ENCODE measurements at regions not wholly inside any gene's neighbourhood (a gene's known extent, or its start where the extent isn't known, plus 50 kb on each side); places are given as distances from the start of the nearest gene placed in this dataset.

GRCh38 chr18:22302144-22302543, 115.6 kb downstream of the CTAGE1 start:
- POLR2A ChIA-PET = no interaction called here
- H3K36me3 ChIP-seq (replicated peaks in 1 of 2; ENCODE audit: control insufficient read depth in 1 of 2, insufficient read depth in 2 of 2, low read length in 1 of 2) = no peaks in the 10 kb centered on the region
- CTCF ChIA-PET = no interaction called here
- no peak overlapping the region for H3K4me3 ChIP-seq (ENCODE audit: low read depth in 2 of 2, low read length in 1 of 2)
- 7% methylated on average over 6 of the region's 6 CpGs for WGBS (ENCODE audit: low lambda C conversion rate)
- H3K79me2 ChIP-seq (ENCODE audit: insufficient read depth) = no peaks in the 10 kb centered on the region
- H3K4me1 ChIP-seq (ENCODE audit: control insufficient read depth in 1 of 2, insufficient read depth in 2 of 2, low read depth in 1 of 2, low read length in 1 of 2) = no peaks in the 10 kb centered on the region
- no peak for DNase-seq
- H3K27me3 ChIP-seq (ENCODE audit: insufficient read depth) = peaks cover 49% of the 10 kb centered on the region
- H3K27ac ChIP-seq (ENCODE audit: low read depth in 2 of 2, low read length in 1 of 2) = no peak overlapping the region
- H3K9ac ChIP-seq = no peak overlapping the region
- no peaks in the 10 kb centered on the region for H3K9me3 ChIP-seq
- TF ChIP-seq EZH2phosphoT487 (IDR thresholded peaks at IDR 0.05; ENCODE audit: borderline replicate concordance, low read depth) (no peak), YY1 (IDR thresholded peaks at IDR 0.05; ENCODE audit: low read depth) (no peak), REST (IDR thresholded peaks at IDR 0.05; ENCODE audit: low read depth, low read length) (no peak), POLR2AphosphoS5 (IDR thresholded peaks at IDR 0.05; ENCODE audit: low read depth, low read length) (no peak), ZBTB33 (IDR thresholded peaks at IDR 0.05; ENCODE audit: borderline replicate concordance, low read depth) (no peak), FOXJ3 (CRISPR knock-in tag; IDR thresholded peaks at IDR 0.05) (no peak), MEF2A (IDR thresholded peaks at IDR 0.05; ENCODE audit: borderline replicate concordance, low read depth) (no peak)
- no peaks in the 10 kb centered on the region for H3K9me2 ChIP-seq
- no peak overlapping the region for H3K4me2 ChIP-seq
- no peaks in the 10 kb centered on the region for H4K20me1 ChIP-seq (ENCODE audit: insufficient read depth)
- no peaks in the 10 kb centered on the region for H3F3A ChIP-seq (replicated peaks; ENCODE audit: insufficient read depth)
- H2AFZ ChIP-seq (ENCODE audit: low read depth) = no peak overlapping the region

GRCh38 chr18:22300665-22301636, 116.8 kb downstream of the CTAGE1 start:
- Histone ChIP-seq H3K4me2 (no peak overlapping the region), H2AFZ (ENCODE audit: low read depth) (no peak overlapping the region), H3K4me3 (ENCODE audit: low read depth in 2 of 2, low read length in 1 of 2) (no peak overlapping the region), H4K20me1 (ENCODE audit: insufficient read depth) (no peaks in the 10 kb centered on the region), H3F3A (replicated peaks; ENCODE audit: insufficient read depth) (no peaks in the 10 kb centered on the region), H3K27ac (ENCODE audit: low read depth in 2 of 2, low read length in 1 of 2) (no peak overlapping the region), H3K27me3 (ENCODE audit: insufficient read depth) (peaks cover 49% of the 10 kb centered on the region), H3K79me2 (ENCODE audit: insufficient read depth) (no peaks in the 10 kb centered on the region), H3K4me1 (ENCODE audit: control insufficient read depth in 1 of 2, insufficient read depth in 2 of 2, low read depth in 1 of 2, low read length in 1 of 2) (no peaks in the 10 kb centered on the region), H3K9me3 (no peaks in the 10 kb centered on the region), H3K36me3 (replicated peaks in 1 of 2; ENCODE audit: control insufficient read depth in 1 of 2, insufficient read depth in 2 of 2, low read length in 1 of 2) (no peaks in the 10 kb centered on the region), H3K9me2 (no peaks in the 10 kb centered on the region), H3K9ac (no peak overlapping the region)
- POLR2A ChIA-PET = no interaction called here
- DNase-seq = no peak
- CTCF ChIA-PET = no interaction called here
- whole genome bisulfite sequencing (ENCODE audit: low lambda C conversion rate) = 10% methylated on average over 10 of the region's 10 CpGs
- TF ChIP-seq GATA2 (CRISPR knock-in tag; IDR thresholded peaks at IDR 0.05) (no peak), ZBTB33 (IDR thresholded peaks at IDR 0.05; ENCODE audit: borderline replicate concordance, low read depth) (no peak), TCF12 (IDR thresholded peaks at IDR 0.05) (no peak), EP300 (IDR thresholded peaks at IDR 0.05; ENCODE audit: borderline replicate concordance in 1 of 2, low read depth in 1 of 2, low read length in 1 of 2) (no peak), CHD2 (IDR thresholded peaks at IDR 0.05; ENCODE audit: low read length, partially characterized antibody) (no peak), MEF2A (IDR thresholded peaks at IDR 0.05; ENCODE audit: borderline replicate concordance, low read depth) (no peak), SIN3A (IDR thresholded peaks at IDR 0.05; ENCODE audit: borderline replicate concordance, low read depth, low read length) (no peak), JUND (IDR thresholded peaks at IDR 0.05) (no peak), RCOR1 (IDR thresholded peaks at IDR 0.05; ENCODE audit: low read length) (no peak), YY1 (IDR thresholded peaks at IDR 0.05; ENCODE audit: low read depth) (no peak), EZH2phosphoT487 (IDR thresholded peaks at IDR 0.05; ENCODE audit: borderline replicate concordance, low read depth) (no peak)
- TF ChIP-seq, protein P1, sequence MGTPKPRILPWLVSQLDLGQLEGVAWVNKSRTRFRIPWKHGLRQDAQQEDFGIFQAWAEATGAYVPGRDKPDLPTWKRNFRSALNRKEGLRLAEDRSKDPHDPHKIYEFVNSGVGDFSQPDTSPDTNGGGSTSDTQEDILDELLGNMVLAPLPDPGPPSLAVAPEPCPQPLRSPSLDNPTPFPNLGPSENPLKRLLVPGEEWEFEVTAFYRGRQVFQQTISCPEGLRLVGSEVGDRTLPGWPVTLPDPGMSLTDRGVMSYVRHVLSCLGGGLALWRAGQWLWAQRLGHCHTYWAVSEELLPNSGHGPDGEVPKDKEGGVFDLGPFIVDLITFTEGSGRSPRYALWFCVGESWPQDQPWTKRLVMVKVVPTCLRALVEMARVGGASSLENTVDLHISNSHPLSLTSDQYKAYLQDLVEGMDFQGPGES (IDR thresholded peaks at IDR 0.05; ENCODE audit: low read depth, low read length) = no peak

All from SK-N-SH (cell line).